Femur (tissue), 1 donor: ENCODE measurements at regions not wholly inside any gene's neighbourhood (a gene's known extent, or its start where the extent isn't known, plus 50 kb on each side); places are given as distances from the start of the nearest gene placed in this dataset.

Experiments used
- DNase-seq: peaks from one replicate; pipeline ENCODE4 v3.0.0-alpha.2; 2017

- DNase-seq: no peak
These were observed 397.3 kb upstream of the MIR17HG start for GRCh38 chr13:90950160-90950559.

- no peak for DNase-seq
These were observed 395.8 kb upstream of the MIR17HG start for GRCh38 chr13:90951663-90952062.

GRCh38 chr13:90952326-90952725, 395.2 kb upstream of the MIR17HG start:
- no peak for DNase-seq

DNA sequence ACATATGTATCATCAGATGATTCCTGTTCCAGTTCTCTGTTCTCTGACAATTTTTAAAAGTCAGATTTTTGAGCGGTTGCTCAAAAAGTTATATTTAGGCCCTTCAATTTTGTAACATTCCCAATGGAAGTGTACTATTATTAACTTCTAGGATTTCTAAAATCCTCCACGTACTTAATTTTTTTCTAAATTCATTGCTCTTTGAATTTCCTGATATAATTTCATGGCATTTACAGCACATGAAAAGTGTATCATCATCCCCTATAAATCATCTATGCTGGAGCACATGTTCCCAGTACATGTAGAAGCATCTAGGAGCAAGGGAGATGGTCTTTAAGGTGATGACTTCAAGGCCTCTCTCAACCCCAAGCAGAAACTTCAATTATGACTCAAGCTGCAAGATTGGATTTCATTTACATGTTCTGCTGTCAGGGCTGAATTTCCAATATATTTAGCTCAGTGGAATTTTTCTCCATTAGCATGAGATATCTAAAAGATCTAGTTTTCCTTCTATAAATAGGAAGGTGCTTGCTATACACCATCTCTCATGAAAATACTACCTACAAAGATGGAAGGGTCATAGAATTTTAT, 392.8 kb upstream of the MIR17HG start:
- DNase-seq: no peak

DNA sequence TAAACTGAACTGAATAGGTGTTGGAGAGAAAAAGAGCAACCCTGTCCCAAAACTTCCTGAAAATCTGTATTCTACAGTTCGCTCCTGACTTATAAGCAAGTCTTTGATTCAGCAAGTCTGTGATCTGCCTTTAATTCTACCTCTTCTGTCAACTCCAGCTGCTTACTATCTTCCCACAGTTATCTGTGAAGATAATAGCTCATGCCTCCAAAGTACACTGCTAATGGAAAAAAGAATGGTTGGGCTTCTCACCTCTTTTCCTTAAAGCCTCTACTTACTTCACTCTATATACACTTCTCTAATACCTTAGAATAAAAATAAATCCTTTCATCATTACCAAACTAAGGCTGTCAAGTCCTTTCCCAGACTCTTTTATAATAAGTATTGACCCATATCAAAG, 391.5 kb upstream of the MIR17HG start:
- DNase-seq: no peak

- DNase-seq: no peak
These were observed 388.6 kb upstream of the MIR17HG start for GRCh38 chr13:90958866-90959265.

DNA sequence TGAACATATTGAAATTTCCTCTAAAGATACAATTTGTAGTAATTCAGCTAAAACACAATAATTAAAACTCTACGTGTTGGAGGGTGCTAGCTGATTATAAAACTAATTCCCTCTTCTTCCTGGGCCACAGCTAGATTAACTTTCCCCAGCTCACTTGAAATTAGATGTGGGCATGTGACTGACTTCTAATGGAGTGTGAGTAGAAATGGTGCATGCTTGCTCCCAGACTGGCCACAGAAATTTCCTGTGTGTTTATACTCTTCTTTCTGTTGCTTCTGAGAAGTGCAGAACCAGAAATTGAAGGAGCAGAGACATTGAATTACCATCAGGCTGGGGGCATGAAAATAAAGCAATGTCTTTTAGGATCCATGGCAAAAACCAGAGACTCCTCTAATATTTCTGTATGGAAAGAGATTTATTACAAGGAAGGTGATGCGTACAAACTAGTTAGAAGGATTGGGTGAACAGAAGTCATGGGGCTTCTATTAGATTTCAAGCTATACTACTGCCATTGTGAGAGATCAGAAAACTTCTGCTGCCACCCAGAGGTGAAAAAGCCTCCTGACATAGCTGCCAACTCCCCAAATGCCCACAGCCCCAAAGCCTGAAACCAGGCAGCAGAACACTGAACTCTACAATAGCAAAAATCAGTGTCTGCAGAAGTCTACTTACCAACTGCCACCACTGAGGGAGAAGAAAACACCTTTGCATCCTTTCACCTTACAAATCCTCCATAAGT, 379.2 kb upstream of the MIR17HG start:
- no peak for DNase-seq

GRCh38 chr13:90974249-90974975, 373.1 kb upstream of the MIR17HG start:
- DNase-seq: no peak

GRCh38 chr13:90979059-90979458, 368.4 kb upstream of the MIR17HG start:
- DNase-seq: no peak

DNA sequence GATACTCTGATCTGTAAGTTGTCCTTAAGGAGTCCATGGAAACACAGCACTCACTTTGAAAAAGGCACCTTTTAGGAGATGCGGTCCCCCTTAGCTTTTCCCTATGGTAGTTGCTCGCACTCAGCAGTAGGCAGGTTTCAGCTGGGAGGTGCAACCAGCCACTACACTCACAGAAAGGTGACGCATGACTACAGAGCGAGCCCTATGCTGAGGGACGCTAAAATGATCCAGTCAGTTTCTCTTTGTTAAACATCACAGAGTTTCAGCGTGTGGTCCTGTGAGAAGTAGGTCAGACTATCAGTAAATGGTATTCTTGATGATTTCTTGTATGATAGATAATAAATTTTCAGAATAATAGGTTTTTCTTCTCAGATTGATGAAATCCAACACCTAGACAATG, 362.7 kb upstream of the MIR17HG start:
- no peak for DNase-seq

GRCh38 chr13:90995001-90995400, 352.5 kb upstream of the MIR17HG start:
- DNase-seq: no peak

DNA sequence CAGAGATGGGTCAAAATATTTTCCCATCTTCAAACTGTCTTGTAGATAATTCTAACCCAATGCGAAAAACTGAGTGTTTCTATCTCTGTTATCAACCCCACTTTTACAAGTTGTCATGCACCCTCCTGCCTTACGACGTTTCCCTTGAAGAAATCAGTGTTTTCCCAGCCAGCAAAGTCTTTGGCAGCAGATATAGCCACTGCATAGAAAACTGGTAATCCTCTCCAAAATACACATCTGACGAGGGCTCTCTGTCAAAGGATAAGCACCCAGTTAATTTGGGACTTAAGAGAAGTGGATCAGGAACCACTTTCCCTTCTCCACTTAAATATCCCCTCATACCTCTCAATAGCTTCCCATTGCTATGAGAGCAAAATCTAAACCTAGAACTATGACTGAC, 351.9 kb upstream of the MIR17HG start:
- no peak for DNase-seq

- no peak for DNase-seq
These were observed 349.5 kb upstream of the MIR17HG start for GRCh38 chr13:90997951-90998350.

- no peak for DNase-seq
These were observed 348.1 kb upstream of the MIR17HG start for GRCh38 chr13:90999401-90999800.

DNA sequence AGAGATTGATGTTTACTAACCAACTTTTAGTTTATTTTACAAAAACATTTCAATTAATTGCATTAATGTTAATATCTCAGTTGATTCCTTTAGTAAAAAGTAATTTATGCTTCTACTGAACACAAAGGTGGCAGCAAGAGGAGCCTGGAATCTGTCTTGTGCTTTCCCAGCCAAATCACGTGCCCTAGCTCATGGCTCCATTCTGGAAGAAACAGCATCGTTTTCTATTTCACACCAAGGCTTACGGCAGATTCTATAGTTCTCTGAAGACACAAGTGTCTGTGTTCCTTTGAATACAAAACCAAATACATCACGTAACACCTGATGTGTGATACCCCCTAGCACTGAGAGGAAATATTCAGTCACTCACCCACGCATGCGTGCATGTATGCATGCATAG, 346.1 kb upstream of the MIR17HG start:
- DNase-seq: no peak

DNA sequence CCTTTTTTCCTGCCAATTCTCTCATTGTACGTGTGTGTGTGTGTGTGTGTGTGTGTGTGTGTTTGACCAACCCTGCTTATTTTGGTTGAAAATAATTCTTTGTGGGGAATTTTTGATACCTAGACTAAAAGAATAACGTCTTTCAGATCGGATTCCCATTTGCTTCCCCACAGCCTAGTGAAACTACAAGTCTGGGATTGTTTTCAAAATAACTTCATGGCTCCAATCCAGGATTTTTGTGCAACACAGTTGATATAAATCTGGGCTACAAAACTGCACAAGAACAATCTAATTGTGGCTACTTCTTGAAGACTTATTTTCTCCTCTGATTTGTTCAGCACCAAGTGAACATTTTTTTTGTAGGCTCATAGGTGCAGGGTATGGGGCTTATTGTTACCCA, 332.8 kb upstream of the MIR17HG start:
- DNase-seq: no peak

GRCh38 chr13:91017031-91017668, 330.3 kb upstream of the MIR17HG start:
- peak; percentile 31 for DNase-seq

DNA sequence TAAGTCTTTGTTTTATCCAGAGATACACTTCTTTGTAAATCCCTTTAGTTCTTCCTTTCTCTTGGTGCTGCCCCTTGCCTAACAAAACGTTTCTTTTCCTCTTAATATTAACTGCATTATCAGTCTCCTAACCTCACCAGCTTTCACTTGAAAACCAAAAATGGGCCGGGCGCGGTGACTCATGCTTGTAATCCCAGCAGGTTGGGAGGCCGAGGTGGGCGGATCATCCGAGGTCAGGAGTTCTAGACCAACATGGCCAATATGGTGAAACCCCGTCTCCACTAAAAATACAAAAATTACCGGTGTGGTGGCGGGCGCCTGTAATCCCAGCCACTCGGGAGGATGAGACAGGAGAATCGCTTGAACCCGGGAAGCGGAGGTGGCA, 329.8 kb upstream of the MIR17HG start:
- DNase-seq: no peak

- no peak for DNase-seq
These were observed 326.9 kb upstream of the MIR17HG start for GRCh38 chr13:91020461-91021034.

DNA sequence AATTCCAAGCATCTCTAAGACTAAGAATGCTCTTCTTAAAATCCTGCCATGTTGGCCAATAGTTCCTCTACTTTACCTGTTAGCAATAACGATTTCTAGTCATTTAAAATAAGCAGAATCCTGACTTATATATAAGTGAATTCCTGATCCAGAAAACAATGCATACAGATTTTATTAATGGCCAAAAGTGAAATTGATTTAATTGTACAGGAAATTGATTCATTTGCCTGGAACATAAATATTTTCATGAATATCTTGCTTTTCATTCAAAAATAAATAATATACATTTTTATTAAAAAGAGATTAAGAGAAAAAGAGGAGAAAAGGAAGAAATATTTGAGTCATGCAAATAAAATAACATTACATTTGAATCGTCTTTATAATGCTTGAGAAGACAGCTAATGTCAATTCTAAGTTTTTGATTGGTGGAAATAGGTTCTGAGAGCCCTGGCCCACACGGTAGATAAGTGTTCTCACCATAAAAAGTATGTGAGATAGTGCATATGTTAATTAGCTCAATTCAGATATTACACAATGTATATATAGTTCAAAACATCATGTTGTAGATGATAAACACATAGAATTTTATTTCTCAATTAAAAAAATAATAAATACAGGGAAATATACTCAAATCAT, 323.2 kb upstream of the MIR17HG start:
- DNase-seq: no peak

DNA sequence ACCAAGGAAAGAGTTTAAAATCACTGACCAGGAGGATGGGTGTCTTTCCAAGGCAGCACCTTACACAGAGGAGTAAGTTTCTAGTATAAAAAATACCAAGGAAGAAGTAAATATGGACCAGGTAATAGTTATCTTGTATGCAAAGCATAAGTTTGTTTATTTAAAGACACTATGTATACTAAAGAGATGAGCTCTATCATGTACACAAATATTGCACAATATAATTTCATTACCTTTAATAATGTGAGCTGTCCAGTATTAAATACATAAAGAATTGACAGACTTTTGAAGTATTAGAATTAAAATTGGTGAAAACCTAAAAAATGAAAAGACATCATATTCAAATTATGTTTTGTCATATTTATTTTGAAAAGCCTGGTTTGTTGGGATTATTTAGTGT, 322.0 kb upstream of the MIR17HG start:
- no peak for DNase-seq

GRCh38 chr13:91031508-91031907, 316.0 kb upstream of the MIR17HG start:
- DNase-seq: no peak

GRCh38 chr13:91032104-91032503, 315.4 kb upstream of the MIR17HG start:
- DNase-seq: no peak
